HG03558 (cell line): ENCODE measurements at regions not wholly inside any gene's neighbourhood (a gene's known extent, or its start where the extent isn't known, plus 50 kb on each side); places are given as distances from the start of the nearest gene placed in this dataset.

Experiments
- ATAC-seq: cut with Tn5 transposase; IDR thresholded peaks from one replicate; pipeline ENCODE4 v1.9.1; 2021; ENCODE audit warnings: moderate number of reproducible peaks; ENCODE audit not compliant: unreplicated experiment; ENCODE audit errors: extremely low read depth

DNA sequence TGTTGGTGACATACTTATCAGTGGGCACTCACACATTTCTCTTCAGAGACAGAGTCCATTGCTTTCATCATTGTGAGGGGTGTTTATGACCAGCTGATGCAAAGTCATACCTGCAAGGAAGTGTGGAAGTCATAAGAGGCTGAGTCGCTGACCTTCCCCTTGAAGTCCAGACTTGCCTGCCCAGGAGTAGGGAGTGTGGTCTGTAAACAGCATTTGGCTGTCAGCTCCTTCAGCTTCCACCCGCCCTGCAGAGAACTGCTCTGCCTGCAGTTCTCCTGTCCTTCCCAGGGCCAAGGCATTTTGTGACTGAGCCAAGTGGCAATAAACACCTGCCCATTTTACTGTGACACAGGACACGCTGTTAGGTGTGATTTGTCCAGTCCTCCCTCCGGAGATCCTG is 801.3 kb downstream of the BCL11B start:
- no peak for ATAC-seq

- ATAC-seq = no peak
Measured at GRCh38 chr14:98474900-98475299, 797.1 kb downstream of the BCL11B start.

DNA sequence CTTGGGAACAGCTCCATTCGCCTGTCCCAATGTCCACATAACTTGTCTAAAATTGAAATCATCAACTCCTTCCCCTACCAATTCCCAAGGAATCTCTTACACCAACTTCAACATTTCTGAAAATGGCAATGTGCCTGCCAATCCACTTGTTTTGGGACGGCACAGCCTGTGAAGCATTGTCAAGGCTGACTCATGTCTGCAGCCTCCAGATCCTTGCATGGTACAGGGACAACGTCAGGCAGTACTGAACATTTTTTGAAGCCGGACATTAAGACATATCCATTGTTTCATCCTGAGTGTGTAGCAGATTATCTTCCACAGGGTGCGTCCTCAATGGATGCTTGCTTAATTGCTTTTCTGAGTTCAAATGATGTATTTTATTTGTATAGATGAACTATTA is 794.1 kb downstream of the BCL11B start:
- ATAC-seq = no peak

DNA sequence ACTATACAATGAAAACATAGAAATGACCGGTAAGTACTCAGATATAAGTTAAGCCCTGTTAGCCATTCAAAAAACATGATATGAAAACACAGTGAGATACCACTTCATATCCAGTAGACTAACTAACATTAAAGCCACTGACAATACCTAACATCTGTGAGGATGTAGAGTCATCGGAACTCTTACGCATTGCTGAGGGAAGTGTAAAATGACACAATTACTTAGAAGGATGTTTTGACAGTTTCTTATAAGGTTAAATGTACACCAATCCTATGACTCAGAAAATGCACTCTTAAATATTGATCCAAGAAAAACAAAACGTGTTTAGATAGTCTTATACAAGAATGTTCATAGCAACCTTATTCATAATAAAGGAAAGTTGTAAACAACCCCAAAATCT is 782.9 kb downstream of the BCL11B start:
- ATAC-seq = no peak

- no peak for ATAC-seq
Measured at GRCh38 chr14:98494582-98494981, 777.4 kb downstream of the BCL11B start.

GRCh38 chr14:98498019-98498885 is 773.7 kb downstream of the BCL11B start:
- ATAC-seq = no peak

GRCh38 chr14:98501335-98501734 is 770.7 kb downstream of the BCL11B start:
- no peak for ATAC-seq

- no peak for ATAC-seq
Measured at GRCh38 chr14:98501836-98502235, 770.2 kb downstream of the BCL11B start.

- ATAC-seq = no peak
Measured at GRCh38 chr14:98503086-98503815, 768.7 kb downstream of the BCL11B start.

GRCh38 chr14:98507264-98507663 is 764.7 kb downstream of the BCL11B start:
- ATAC-seq = no peak

- ATAC-seq = no peak
Measured at GRCh38 chr14:98510392-98510791, 761.6 kb downstream of the BCL11B start.

GRCh38 chr14:98512501-98513251 is 759.3 kb downstream of the BCL11B start:
- no peak for ATAC-seq

GRCh38 chr14:98513558-98513957 is 758.4 kb downstream of the BCL11B start:
- ATAC-seq = no peak

- ATAC-seq = no peak
Measured at GRCh38 chr14:98514016-98514415, 758.0 kb downstream of the BCL11B start.

GRCh38 chr14:98536256-98536655 is 735.7 kb downstream of the BCL11B start:
- ATAC-seq = no peak

GRCh38 chr14:98542316-98542715 is 729.7 kb downstream of the BCL11B start:
- ATAC-seq = no peak

GRCh38 chr14:98543074-98543473 is 728.9 kb downstream of the BCL11B start:
- ATAC-seq = no peak

DNA sequence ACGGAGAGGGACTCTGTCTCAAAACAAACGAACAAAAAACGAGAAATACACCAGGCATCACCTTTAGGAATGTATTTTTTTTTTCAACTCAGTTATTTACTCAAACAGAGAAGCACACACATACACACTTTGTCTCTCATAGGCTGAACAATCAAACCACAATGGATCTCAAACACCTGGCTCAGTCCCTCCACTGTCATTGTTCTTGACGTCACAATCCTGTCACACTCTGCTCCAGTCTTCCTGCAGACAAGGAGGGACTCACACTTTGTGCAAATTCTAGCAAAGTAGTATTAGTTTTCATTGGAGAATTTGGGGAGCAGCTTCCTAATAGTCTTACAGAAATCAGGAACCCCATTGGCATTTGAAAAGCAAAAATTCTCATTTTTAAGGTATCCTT is 727.8 kb downstream of the BCL11B start:
- no peak for ATAC-seq

GRCh38 chr14:98545181-98545580 is 726.8 kb downstream of the BCL11B start:
- ATAC-seq = no peak

DNA sequence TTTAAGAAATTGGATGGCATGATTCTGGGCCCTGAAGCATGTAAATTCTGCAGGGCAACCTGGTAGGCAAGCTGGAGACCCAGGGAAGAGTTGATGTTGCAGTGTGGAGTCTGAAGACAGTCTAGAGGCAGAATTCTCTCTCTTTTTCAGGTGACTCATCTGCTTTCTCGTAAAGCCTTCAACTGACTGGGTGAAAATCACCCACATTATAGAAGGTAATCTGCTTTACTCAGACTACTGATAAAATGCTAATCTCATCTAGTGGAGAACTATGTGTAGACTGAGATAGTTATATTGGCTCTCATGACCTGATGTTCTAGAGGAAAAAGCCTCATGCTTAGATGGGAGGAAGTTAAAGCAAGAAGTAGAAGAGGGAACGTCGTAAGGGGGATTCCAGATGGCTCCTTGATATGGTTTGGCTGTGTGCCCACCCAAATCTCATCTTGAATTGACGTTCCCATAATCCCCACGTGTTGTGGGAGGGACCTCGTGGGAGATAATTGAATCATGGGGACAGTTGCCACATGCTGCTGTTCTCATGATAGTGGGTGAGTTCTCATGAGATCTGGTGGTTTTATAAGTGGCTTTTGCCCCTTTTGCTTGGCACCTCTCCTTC is 723.8 kb downstream of the BCL11B start:
- ATAC-seq = no peak
